ENCODE measurements at regions not wholly inside any gene's neighbourhood (a gene's known extent, or its start where the extent isn't known, plus 50 kb on each side); places are given as distances from the start of the nearest gene placed in this dataset.
A peak's percentile ranks its signal among the peaks of the same experiment; 100 is the strongest.
"Not testable (repeated sequence)": the region's sequence is repeated elsewhere in the genome, so short reads cannot be mapped to it uniquely, and the experiment has no call there.

GRCh38 chr1:143905214-143906179, 66.3 kb downstream of the FAM72C start:
- not testable (repeated sequence) for DNase-seq (ENCODE audit: low read depth)

GRCh38 chr1:143904622-143904979, 67.2 kb downstream of the FAM72C start:
- not testable (repeated sequence) for DNase-seq (ENCODE audit: low read depth)

GRCh38 chr1:143903899-143904621, 67.7 kb downstream of the FAM72C start:
- not testable (repeated sequence) for DNase-seq (ENCODE audit: low read depth)

- DNase-seq (ENCODE audit: low read depth): not testable (repeated sequence)
Observed at GRCh38 chr1:143896377-143896776, 75.4 kb downstream of the FAM72C start.

- peak; percentile 55 for DNase-seq (ENCODE audit: low read depth)
Observed at GRCh38 chr1:143884932-143885574, 86.7 kb downstream of the FAM72C start.

- DNase-seq (ENCODE audit: low read depth): peak; percentile 4
Observed at GRCh38 chr1:143884532-143884931, 87.3 kb downstream of the FAM72C start.

GRCh38 chr1:143879757-143880536, 91.8 kb downstream of the FAM72C start:
- DNase-seq (ENCODE audit: low read depth): not testable (repeated sequence)

GRCh38 chr1:143875947-143876346, 95.8 kb downstream of the FAM72C start:
- not testable (repeated sequence) for DNase-seq (ENCODE audit: low read depth)

GRCh38 chr1:143874625-143875024, 97.2 kb downstream of the FAM72C start:
- DNase-seq (ENCODE audit: low read depth): not testable (repeated sequence)

GRCh38 chr1:143873650-143874049, 98.1 kb downstream of the FAM72C start:
- DNase-seq (ENCODE audit: low read depth): not testable (repeated sequence)

- not testable (repeated sequence) for DNase-seq (ENCODE audit: low read depth)
Observed at GRCh38 chr1:143870388-143870787, 101.4 kb downstream of the FAM72C start.

- DNase-seq (ENCODE audit: low read depth): not testable (repeated sequence)
Observed at GRCh38 chr1:143867590-143868220, 104.1 kb downstream of the FAM72C start.

GRCh38 chr1:143863901-143864520, 107.8 kb downstream of the FAM72C start:
- DNase-seq (ENCODE audit: low read depth): not testable (repeated sequence)

GRCh38 chr1:143862722-143863121, 109.1 kb downstream of the FAM72C start:
- DNase-seq (ENCODE audit: low read depth): not testable (repeated sequence)

GRCh38 chr1:143861306-143861705, 110.5 kb downstream of the FAM72C start:
- not testable (repeated sequence) for DNase-seq (ENCODE audit: low read depth)

- DNase-seq (ENCODE audit: low read depth): not testable (repeated sequence)
Observed at GRCh38 chr1:143855867-143856266, 115.9 kb downstream of the FAM72C start.

- DNase-seq (ENCODE audit: low read depth): not testable (repeated sequence)
Observed at GRCh38 chr1:143854069-143854468, 117.7 kb downstream of the FAM72C start.

GRCh38 chr1:143850637-143851036, 121.1 kb downstream of the FAM72C start:
- DNase-seq (ENCODE audit: low read depth): not testable (repeated sequence)

GRCh38 chr1:143848859-143849258, 122.9 kb downstream of the FAM72C start:
- not testable (repeated sequence) for DNase-seq (ENCODE audit: low read depth)

GRCh38 chr1:143845193-143845592, 126.6 kb downstream of the FAM72C start:
- DNase-seq (ENCODE audit: low read depth): not testable (repeated sequence)
